IMR-90 (cell line): ENCODE measurements at regions not wholly inside any gene's neighbourhood (a gene's known extent, or its start where the extent isn't known, plus 50 kb on each side); places are given as distances from the start of the nearest gene placed in this dataset.

Source experiments
- ATAC-seq: fragments of 200-7000 bp; cut with Tn5 transposase; 2 replicates; pipeline ENCODE4 v1.9.1; 2020; ENCODE audit warnings: low read depth, mild to moderate bottlenecking, moderate library complexity
- BruUV-seq: library from RNA; stranded (reverse); fragments of 400-500 nt; replicated peaks from 2 replicates; lab custom pipeline; 2021; lab: Mats Ljungman, UMichigan
- CTCF ChIA-PET: fragments of 300-600 bp; formaldehyde crosslinking; extraction: SDS; loops from one replicate; lab custom pipeline; 2021; ENCODE audit warnings: antibody characterized with exemption; lab: Yijun Ruan, JAX
- POLR2A ChIA-PET: fragments of 300-600 bp; sonication (Branson Sonifier 250); formaldehyde crosslinking; loops from one replicate; lab custom pipeline; 2022; ENCODE audit warnings: antibody characterized with exemption; ENCODE audit not compliant: unreplicated experiment; lab: Charles Lee
- DNase-seq: peaks from one replicate; pipeline ENCODE4 v3.0.0; 2013
- H2AFZ ChIP-seq: replicated peaks from 2 replicates; pipeline ENCODE3; 2013; ENCODE audit warnings: low read length, mild to moderate bottlenecking; ENCODE audit not compliant: poor library complexity
- H2AK5ac ChIP-seq: 2 replicates; pipeline ENCODE4 v1.6.1; 2013; ENCODE audit warnings: low read depth, low read length, inconsistent platforms
- H2AK9ac ChIP-seq: replicated peaks from 2 replicates; pipeline ENCODE3; 2013; ENCODE audit warnings: mild to moderate bottlenecking, low read depth, low read length, moderate library complexity; ENCODE audit not compliant: poor library complexity
- H2BK120ac ChIP-seq: 2 replicates; pipeline ENCODE4 v1.6.1; 2013; ENCODE audit warnings: low read depth, low read length, inconsistent platforms
- H2BK15ac ChIP-seq: 3 replicates; pipeline ENCODE4 v1.6.1; 2013; ENCODE audit warnings: low read depth, low read length, inconsistent platforms
- H2BK20ac ChIP-seq: 2 replicates; pipeline ENCODE4 v1.6.1; 2013; ENCODE audit warnings: low read depth, mild to moderate bottlenecking, inconsistent platforms, low read length, moderate library complexity
- H2BK5ac ChIP-seq: 2 replicates; pipeline ENCODE4 v1.6.1; 2013; ENCODE audit warnings: mild to moderate bottlenecking, low read depth, low read length, inconsistent platforms; ENCODE audit not compliant: poor library complexity, severe bottlenecking
- H3K14ac ChIP-seq: replicated peaks from 2 replicates; pipeline ENCODE4 v1.6.1; 2013; ENCODE audit warnings: low read depth, low read length, inconsistent platforms
- H3K18ac ChIP-seq: 2 replicates; pipeline ENCODE4 v1.6.1; 2013; ENCODE audit warnings: low read depth, low read length, control low read depth
- H3K23ac ChIP-seq: 2 replicates; pipeline ENCODE4 v1.6.1; 2013; ENCODE audit warnings: low read depth, low read length, inconsistent platforms
- H3K27ac ChIP-seq: 2 replicates; pipeline ENCODE4 v1.5.1; 2013; ENCODE audit warnings: mild to moderate bottlenecking, control low read depth, low read length; ENCODE audit not compliant: insufficient read depth
- H3K27me3 ChIP-seq: 2 replicates; pipeline ENCODE4 v1.6.1; 2013; ENCODE audit warnings: low read length; ENCODE audit not compliant: control insufficient read depth, insufficient read depth
- H3K36me3 ChIP-seq: 2 replicates; pipeline ENCODE4 v1.6.1; 2013; ENCODE audit warnings: low read length, mixed read lengths; ENCODE audit not compliant: control insufficient read depth, insufficient read depth
- H3K4ac ChIP-seq: 2 replicates; pipeline ENCODE4 v1.6.1; 2013; ENCODE audit warnings: low read depth, low read length, inconsistent platforms
- H3K4me1 ChIP-seq: 2 replicates; pipeline ENCODE4 v1.6.1; 2013; ENCODE audit warnings: low read length, mixed read lengths; ENCODE audit not compliant: control insufficient read depth, insufficient read depth
- H3K4me2 ChIP-seq: 2 replicates; pipeline ENCODE4 v1.6.1; 2013; ENCODE audit warnings: low read depth, mild to moderate bottlenecking, control low read depth, low read length, moderate library complexity
- H3K4me3 ChIP-seq: 2 replicates; pipeline ENCODE4 v1.5.1; 2013; ENCODE audit warnings: low read depth, mild to moderate bottlenecking, control low read depth, low read length, moderate library complexity; ENCODE audit not compliant: insufficient read depth
- H3K56ac ChIP-seq: 2 replicates; pipeline ENCODE4 v1.6.1; 2013; ENCODE audit warnings: low read length, inconsistent platforms; ENCODE audit not compliant: insufficient read depth; ENCODE audit errors: extremely low read depth
- H3K79me1 ChIP-seq, 2 experiments: 2 replicates each; pipeline ENCODE4 v1.6.1; 2013; ENCODE audit warnings: low read length in 2 of 2, inconsistent platforms in 1 of 2, low read depth in 1 of 2
- H3K9ac ChIP-seq: 2 replicates; pipeline ENCODE4 v1.6.1; 2013; ENCODE audit warnings: low read depth, low read length, control low read depth
- H3K9me1 ChIP-seq: 2 replicates; pipeline ENCODE4 v1.6.1; 2013; ENCODE audit warnings: low read length, inconsistent platforms; ENCODE audit not compliant: insufficient read depth
- H3K9me3 ChIP-seq: 2 replicates; pipeline ENCODE4 v1.6.1; 2013; ENCODE audit warnings: low read length; ENCODE audit not compliant: control insufficient read depth, insufficient read depth
- H4K20me1 ChIP-seq: 2 replicates; pipeline ENCODE4 v1.6.1; 2013; ENCODE audit warnings: low read length, inconsistent platforms; ENCODE audit not compliant: insufficient read depth
- H4K5ac ChIP-seq: 2 replicates; pipeline ENCODE4 v1.6.1; 2013; ENCODE audit warnings: mild to moderate bottlenecking, low read depth, low read length, control low read depth
- H4K8ac ChIP-seq, 2 experiments: 2 replicates each; pipeline ENCODE4 v1.6.1; 2013; ENCODE audit warnings: low read depth in 2 of 2, low read length in 2 of 2, control low read depth in 1 of 2, inconsistent platforms in 1 of 2
- H4K91ac ChIP-seq: 2 replicates; pipeline ENCODE4 v1.6.1; 2013; ENCODE audit warnings: low read depth, low read length, inconsistent platforms; ENCODE audit not compliant: insufficient read depth
- CEBPB ChIP-seq: IDR thresholded peaks from 2 replicates; pipeline ENCODE4 v1.6.1; 2012; ENCODE audit warnings: low read depth, low read length, improper control_type of control experiment
- MAFK ChIP-seq: IDR thresholded peaks from 2 replicates; pipeline ENCODE4 v1.6.1; 2012; ENCODE audit warnings: low read depth, low read length, improper control_type of control experiment
- NFE2L2 ChIP-seq: fragments of 150-350 bp; IDR thresholded peaks from 2 replicates; pipeline ENCODE4 v1.6.1; 2016; ENCODE audit warnings: low read depth, mild to moderate bottlenecking, low read length
- RFX5 ChIP-seq: IDR thresholded peaks from 2 replicates; pipeline ENCODE4 v1.8.0; 2012; ENCODE audit warnings: low read depth, mild to moderate bottlenecking, low read length, moderate library complexity
- SMC3 ChIP-seq: fragments of 150-350 bp; IDR thresholded peaks from 2 replicates; pipeline ENCODE4 v1.6.1; 2016; ENCODE audit warnings: low read depth, mild to moderate bottlenecking, antibody characterized with exemption, low read length, moderate library complexity
- WGBS, 2 experiments: methylation state at CpG; one replicate each; pipeline versions ENCODE4 v1.1.5 to v1.1.7; 2013; ENCODE audit warnings: missing lambda C conversion rate in 2 of 2; ENCODE audit not compliant: insufficient read length in 1 of 2; ENCODE audit errors: extremely low coverage in 2 of 2; 5-methylcytosine and 5-hydroxymethylcytosine counted together
- dilution Hi-C: fragments of 300-500 bp; cut with HindIII; formaldehyde crosslinking; loops from one replicate; pipeline ENCODE4 v1.14.3; 2018; ENCODE audit warnings: low sequenced_read_pairs; ENCODE audit not compliant: unreplicated experiment
- in situ Hi-C: fragments of 300-500 bp; cut with MboI; formaldehyde crosslinking; loops from 3 replicates; pipeline ENCODE4 v1.14.3; 2019; ENCODE audit warnings: low sequenced_read_pairs, inconsistent platforms, mixed read lengths
- intact Hi-C: fragments of 100-400 bp; cut with micrococcal nuclease; formaldehyde crosslinking; loops from 2 replicates; pipeline ENCODE4 v1.10.0; 2022
- TF ChIP-seq, protein P1 (sequence below): fragments of 150-350 bp; IDR thresholded peaks from 2 replicates; pipeline ENCODE4 v1.6.1; 2016; ENCODE audit warnings: low read depth, mild to moderate bottlenecking, low read length, moderate library complexity, borderline replicate concordance

DNA sequence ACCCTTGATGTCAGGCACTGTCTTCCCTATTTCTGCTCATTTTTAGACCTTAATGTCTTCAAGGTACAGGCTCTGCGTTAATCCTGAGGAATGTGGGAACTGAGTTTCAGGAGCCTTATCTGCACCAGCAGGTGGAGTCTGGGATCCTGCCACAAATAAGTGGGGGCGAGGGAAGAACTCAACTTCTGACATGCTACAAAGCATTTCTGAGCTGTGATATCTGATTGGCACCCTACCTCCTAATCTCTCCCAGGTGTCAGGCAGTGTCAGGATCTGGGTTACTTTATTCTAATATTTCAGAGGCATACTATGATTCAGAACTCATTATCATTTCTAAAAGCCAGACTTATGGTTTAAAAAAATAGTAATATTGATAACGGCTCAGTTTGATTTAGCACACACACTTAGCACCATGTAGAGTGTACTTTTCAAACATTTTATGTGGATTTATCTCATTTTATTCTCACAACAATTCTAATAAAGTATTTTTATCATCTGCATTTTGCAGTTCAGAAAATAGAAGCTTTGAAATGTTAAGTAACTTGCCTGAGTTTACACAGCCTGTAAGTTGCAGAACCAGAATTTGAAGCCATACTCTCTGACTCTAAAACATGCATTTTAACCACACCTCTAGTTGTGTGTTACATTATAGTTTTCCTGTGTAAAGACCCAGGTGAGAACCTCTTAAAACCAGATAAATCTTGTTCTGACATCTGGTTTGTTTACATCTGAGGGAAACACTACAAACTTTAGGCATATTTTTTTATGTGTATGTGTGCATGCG lies 358.6 kb downstream of the TDRD3 start:
- no peak overlapping the region for H2BK5ac ChIP-seq
- no peak overlapping the region for H3K18ac ChIP-seq
- ChIA-PET CTCF (no interaction called here), POLR2A (no interaction called here)
- no peak overlapping the region for H2BK20ac ChIP-seq
- H3K23ac ChIP-seq = no peak overlapping the region
- in situ Hi-C loops = no loop called here
- no peak overlapping the region for H2AFZ ChIP-seq
- ATAC-seq (no peak), DNase-seq (no peak)
- no TSS peak for BruUV-seq
- no peak overlapping the region for H4K8ac ChIP-seq
- H3K4ac ChIP-seq = no peak overlapping the region
- intact Hi-C loops = no loop called here
- H4K20me1 ChIP-seq = no peaks in the 10 kb centered on the region
- H3K4me3 ChIP-seq = no peak overlapping the region
- no peak overlapping the region for H2BK15ac ChIP-seq
- TF ChIP-seq NFE2L2 = no peak
- no peak for TF ChIP-seq RFX5
- TF ChIP-seq CEBPB = no peak
- no peak for TF ChIP-seq MAFK
- no peak for TF ChIP-seq SMC3
- TF ChIP-seq, protein P1, sequence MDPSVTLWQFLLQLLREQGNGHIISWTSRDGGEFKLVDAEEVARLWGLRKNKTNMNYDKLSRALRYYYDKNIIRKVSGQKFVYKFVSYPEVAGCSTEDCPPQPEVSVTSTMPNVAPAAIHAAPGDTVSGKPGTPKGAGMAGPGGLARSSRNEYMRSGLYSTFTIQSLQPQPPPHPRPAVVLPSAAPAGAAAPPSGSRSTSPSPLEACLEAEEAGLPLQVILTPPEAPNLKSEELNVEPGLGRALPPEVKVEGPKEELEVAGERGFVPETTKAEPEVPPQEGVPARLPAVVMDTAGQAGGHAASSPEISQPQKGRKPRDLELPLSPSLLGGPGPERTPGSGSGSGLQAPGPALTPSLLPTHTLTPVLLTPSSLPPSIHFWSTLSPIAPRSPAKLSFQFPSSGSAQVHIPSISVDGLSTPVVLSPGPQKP = no peak
- H3K56ac ChIP-seq = no peak overlapping the region
- no peak overlapping the region for H2BK120ac ChIP-seq
- H3K27ac ChIP-seq = no peak overlapping the region
- H3K9ac ChIP-seq = no peak overlapping the region
- H3K9me1 ChIP-seq = no peaks in the 10 kb centered on the region
- H3K9me3 ChIP-seq = peaks cover 4% of the 10 kb centered on the region
- no peaks in the 10 kb centered on the region for H3K4me1 ChIP-seq
- WGBS, 2 experiments = no CpG with 5 or more reads among the region's 4 CpGs
- no peak overlapping the region for H2AK9ac ChIP-seq
- no peak overlapping the region for H4K5ac ChIP-seq
- H3K79me1 ChIP-seq = no peaks in the 10 kb centered on the region
- no peak overlapping the region for H3K14ac ChIP-seq
- H3K4me2 ChIP-seq = no peak overlapping the region
- no peak overlapping the region for H2AK5ac ChIP-seq
- dilution Hi-C loops = no loop called here
- H3K27me3 ChIP-seq = no peaks in the 10 kb centered on the region
- no peaks in the 10 kb centered on the region for H3K36me3 ChIP-seq
- no peak overlapping the region for H4K91ac ChIP-seq
